ENCODE measurements at regions not wholly inside any gene's neighbourhood (a gene's known extent, or its start where the extent isn't known, plus 50 kb on each side); places are given as distances from the start of the nearest gene placed in this dataset.

- Histone ChIP-seq H3K27me3 (replicated peaks; ENCODE audit: control insufficient read depth, insufficient read depth, low read length) (no peaks in the 10 kb centered on the region), H3K36me3 (ENCODE audit: control insufficient read depth, insufficient read depth, low read length) (no peaks in the 10 kb centered on the region), H3K4me3 (replicated peaks; ENCODE audit: low read depth, low read length) (no peak overlapping the region)
- TF ChIP-seq CTCF (IDR thresholded peaks at IDR 0.05; ENCODE audit: insufficient read depth, low read length, poor library complexity, severe bottlenecking): no peak
- DNase-seq (ENCODE audit: extremely low read depth, insufficient read length): no peak
These were observed 222.9 kb downstream of the PTEN start for GRCh38 chr10:88086187-88086960.

- Histone ChIP-seq H3K36me3 (ENCODE audit: control insufficient read depth, insufficient read depth, low read length) (no peaks in the 10 kb centered on the region), H3K27me3 (replicated peaks; ENCODE audit: control insufficient read depth, insufficient read depth, low read length) (no peaks in the 10 kb centered on the region), H3K4me3 (replicated peaks; ENCODE audit: low read depth, low read length) (no peak overlapping the region)
- no peak for DNase-seq (ENCODE audit: extremely low read depth, insufficient read length)
- TF ChIP-seq CTCF (IDR thresholded peaks at IDR 0.05; ENCODE audit: insufficient read depth, low read length, poor library complexity, severe bottlenecking): no peak
These were observed 225.3 kb downstream of the PTEN start for GRCh38 chr10:88088441-88089340.

- no peak for TF ChIP-seq CTCF (IDR thresholded peaks at IDR 0.05; ENCODE audit: insufficient read depth, low read length, poor library complexity, severe bottlenecking)
- no peaks in the 10 kb centered on the region for H3K36me3 ChIP-seq (ENCODE audit: control insufficient read depth, insufficient read depth, low read length)
- no peak for DNase-seq (ENCODE audit: extremely low read depth, insufficient read length)
- no peaks in the 10 kb centered on the region for H3K27me3 ChIP-seq (replicated peaks; ENCODE audit: control insufficient read depth, insufficient read depth, low read length)
- no peak overlapping the region for H3K4me3 ChIP-seq (replicated peaks; ENCODE audit: low read depth, low read length)
These were observed 226.1 kb downstream of the PTEN start for GRCh38 chr10:88089498-88089897.

GRCh38 chr10:88090568-88091214, 227.3 kb downstream of the PTEN start:
- TF ChIP-seq CTCF (IDR thresholded peaks at IDR 0.05; ENCODE audit: insufficient read depth, low read length, poor library complexity, severe bottlenecking): no peak
- Histone ChIP-seq H3K36me3 (ENCODE audit: control insufficient read depth, insufficient read depth, low read length) (no peaks in the 10 kb centered on the region), H3K4me3 (replicated peaks; ENCODE audit: low read depth, low read length) (no peak overlapping the region), H3K27me3 (replicated peaks; ENCODE audit: control insufficient read depth, insufficient read depth, low read length) (no peaks in the 10 kb centered on the region)
- no peak for DNase-seq (ENCODE audit: extremely low read depth, insufficient read length)

- H3K4me3 ChIP-seq (replicated peaks; ENCODE audit: low read depth, low read length): no peak overlapping the region
These were observed 228.2 kb downstream of the PTEN start for GRCh38 chr10:88091490-88092061.

More at GRCh38 chr10:88091490-88092061, 228.2 kb downstream of the PTEN start:
- peak; percentile 78 for DNase-seq (ENCODE audit: extremely low read depth, insufficient read length)
- no peaks in the 10 kb centered on the region for H3K27me3 ChIP-seq (replicated peaks; ENCODE audit: control insufficient read depth, insufficient read depth, low read length)
- H3K36me3 ChIP-seq (ENCODE audit: control insufficient read depth, insufficient read depth, low read length): no peaks in the 10 kb centered on the region
- no peak for TF ChIP-seq CTCF (IDR thresholded peaks at IDR 0.05; ENCODE audit: insufficient read depth, low read length, poor library complexity, severe bottlenecking)
